ENCODE measurements at regions not wholly inside any gene's neighbourhood (a gene's known extent, or its start where the extent isn't known, plus 50 kb on each side); places are given as distances from the start of the nearest gene placed in this dataset.
"Not testable (repeated sequence)": the region's sequence is repeated elsewhere in the genome, so short reads cannot be mapped to it uniquely, and the experiment has no call there.

DNA sequence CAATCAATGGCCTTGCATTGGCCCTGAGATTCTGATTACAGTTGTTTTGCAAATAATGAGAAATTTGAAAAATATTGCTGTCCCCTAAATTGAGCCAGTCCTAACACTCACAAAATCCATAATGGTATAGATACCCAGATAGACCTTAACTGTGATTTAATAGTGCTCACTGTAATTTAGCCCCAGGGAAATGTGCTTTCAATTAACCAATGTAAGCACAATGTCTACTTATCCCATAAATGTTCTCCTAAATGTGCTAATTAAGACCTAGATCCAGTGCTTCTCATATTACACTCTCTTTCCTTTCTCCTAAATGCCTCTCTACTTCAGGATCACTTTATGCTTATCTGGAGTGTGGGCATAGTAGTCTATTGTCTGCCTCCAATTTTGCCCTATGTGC is 417.8 kb upstream of the CCL2 start:
- no peak for DNase-seq (ENCODE audit: low read depth)

- no peak for DNase-seq (ENCODE audit: low read depth)
These were observed 416.8 kb upstream of the CCL2 start for GRCh38 chr17:33838281-33838680.

- no peak for DNase-seq (ENCODE audit: low read depth)
These were observed 407.2 kb upstream of the CCL2 start for GRCh38 chr17:33847900-33848299.

DNA sequence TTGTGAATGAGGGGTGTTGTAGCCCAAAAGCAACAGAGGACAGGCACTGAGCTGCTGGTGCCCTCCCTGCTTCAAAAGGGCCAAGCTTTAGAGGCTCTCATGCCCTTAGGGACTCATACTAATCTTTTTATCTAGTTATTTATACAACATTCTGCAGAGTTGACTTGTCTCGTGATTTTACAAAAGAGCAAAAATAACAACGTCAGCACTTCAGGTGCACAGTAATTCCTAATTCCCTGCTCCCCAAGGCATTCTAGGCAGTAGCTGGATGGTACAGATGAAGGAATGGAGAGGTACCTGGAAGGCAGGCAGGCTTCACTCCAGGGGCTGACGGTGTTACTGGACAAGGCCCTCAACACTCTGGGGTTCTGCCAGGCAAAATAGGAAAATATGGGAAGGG is 406.7 kb upstream of the CCL2 start:
- DNase-seq (ENCODE audit: low read depth): no peak

GRCh38 chr17:33854596-33854995 is 400.5 kb upstream of the CCL2 start:
- DNase-seq (ENCODE audit: low read depth): no peak

DNA sequence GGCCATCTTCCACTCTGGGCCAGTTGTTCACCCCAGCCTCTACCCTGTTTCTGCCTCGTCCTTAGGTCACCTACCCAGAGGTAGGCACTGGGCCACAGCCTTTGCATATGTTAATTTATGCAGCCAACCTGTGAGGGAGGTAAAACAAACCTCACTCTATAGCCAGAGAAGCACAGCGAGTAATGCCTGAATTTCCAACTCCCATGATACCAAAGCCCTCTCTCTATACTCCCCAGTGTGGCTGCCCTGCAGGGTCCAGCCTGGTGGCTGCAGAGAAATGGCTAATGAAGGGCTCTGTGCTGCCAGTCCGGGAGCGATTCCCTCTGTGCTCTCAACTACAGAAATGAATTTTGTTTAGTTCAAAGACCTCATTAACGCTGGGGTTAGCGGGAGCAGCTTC is 397.0 kb upstream of the CCL2 start:
- no peak for DNase-seq (ENCODE audit: low read depth)

DNA sequence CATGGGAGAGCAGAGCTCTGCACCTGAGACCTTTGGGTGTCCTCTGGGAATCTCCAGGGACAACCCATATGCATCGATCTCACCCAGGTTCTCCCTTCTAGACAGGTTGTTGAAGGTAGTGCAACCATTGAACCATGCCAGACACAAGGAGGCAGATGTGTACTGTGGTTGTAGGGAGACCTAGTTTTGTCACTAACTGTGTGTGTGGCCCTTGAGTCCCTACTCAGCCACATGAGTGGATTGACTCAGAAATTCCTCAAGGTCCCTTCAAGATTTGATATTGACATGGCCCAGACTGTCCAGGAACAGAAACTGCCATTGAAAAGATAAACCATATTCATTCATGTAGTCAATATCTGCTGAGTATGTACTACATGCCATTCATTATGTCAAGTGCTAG is 396.4 kb upstream of the CCL2 start:
- no peak for DNase-seq (ENCODE audit: low read depth)

- no peak for DNase-seq (ENCODE audit: low read depth)
These were observed 392.1 kb upstream of the CCL2 start for GRCh38 chr17:33862772-33863602.

GRCh38 chr17:33864758-33865229 is 390.3 kb upstream of the CCL2 start:
- no peak for DNase-seq (ENCODE audit: low read depth)

- DNase-seq (ENCODE audit: low read depth): no peak
These were observed 386.2 kb upstream of the CCL2 start for GRCh38 chr17:33868899-33869298.

DNA sequence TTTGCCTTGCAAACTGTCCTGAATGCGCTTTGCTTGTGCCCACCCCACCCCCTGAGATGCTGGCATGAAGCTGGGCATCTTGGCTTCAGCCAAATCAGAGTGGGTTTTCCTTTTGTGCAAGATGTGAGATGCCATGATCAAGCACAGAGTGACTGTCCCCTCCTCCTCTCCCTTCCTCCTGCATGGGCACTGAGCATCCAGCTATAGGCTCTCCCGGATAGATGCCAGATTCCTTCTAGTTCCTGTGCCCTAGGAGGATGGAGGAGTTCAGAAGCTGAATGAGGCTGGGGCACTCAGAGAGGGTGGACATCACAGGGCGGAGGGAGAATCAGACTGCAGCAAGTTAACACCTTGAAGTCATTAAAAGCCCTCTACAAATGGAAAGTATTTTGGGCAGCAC is 384.1 kb upstream of the CCL2 start:
- no peak for DNase-seq (ENCODE audit: low read depth)

- no peak for DNase-seq (ENCODE audit: low read depth)
These were observed 383.2 kb upstream of the CCL2 start for GRCh38 chr17:33871720-33872540.

DNA sequence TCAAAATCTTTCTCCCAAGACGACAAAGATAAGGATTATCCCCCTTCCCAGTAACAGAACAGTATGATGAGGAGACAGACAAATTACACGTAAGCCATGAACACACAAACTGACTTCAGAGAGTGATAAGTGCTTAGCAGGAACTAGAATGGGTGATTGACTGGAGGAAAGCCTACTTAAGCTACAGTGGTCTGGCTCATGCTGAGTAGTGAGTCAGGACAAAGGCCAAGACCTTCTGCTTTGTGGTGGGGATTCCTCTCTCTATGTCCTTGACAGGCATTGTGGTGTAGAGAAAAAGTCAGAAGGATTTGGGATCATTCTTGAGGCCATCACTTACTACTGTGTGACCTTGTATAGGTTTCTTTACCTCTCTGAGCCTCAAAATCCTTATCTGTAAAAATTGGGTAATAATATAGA is 381.9 kb upstream of the CCL2 start:
- no peak for DNase-seq (ENCODE audit: low read depth)

- DNase-seq (ENCODE audit: low read depth): no peak
These were observed 380.4 kb upstream of the CCL2 start for GRCh38 chr17:33874617-33875060.

GRCh38 chr17:33875973-33876372 is 379.1 kb upstream of the CCL2 start:
- no peak for DNase-seq (ENCODE audit: low read depth)

DNA sequence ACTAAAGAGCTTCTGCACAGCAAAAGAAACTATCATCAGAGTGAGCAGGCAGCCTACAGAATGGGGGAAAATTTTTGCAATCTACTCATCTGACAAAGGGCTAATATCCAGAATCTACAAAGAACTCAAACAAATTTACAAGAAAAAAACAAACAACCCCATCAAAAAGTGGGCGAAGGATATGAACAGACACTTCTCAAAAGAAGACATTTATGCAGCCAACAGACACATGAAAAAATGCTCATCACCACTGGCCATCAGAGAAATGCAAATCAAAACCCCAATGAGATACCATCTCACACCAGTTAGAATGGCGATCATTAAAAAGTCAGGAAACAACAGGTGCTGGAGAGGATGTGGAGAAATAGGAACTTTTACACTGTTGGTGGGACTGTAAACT is 372.8 kb upstream of the CCL2 start:
- not testable (repeated sequence) for DNase-seq (ENCODE audit: low read depth)

DNA sequence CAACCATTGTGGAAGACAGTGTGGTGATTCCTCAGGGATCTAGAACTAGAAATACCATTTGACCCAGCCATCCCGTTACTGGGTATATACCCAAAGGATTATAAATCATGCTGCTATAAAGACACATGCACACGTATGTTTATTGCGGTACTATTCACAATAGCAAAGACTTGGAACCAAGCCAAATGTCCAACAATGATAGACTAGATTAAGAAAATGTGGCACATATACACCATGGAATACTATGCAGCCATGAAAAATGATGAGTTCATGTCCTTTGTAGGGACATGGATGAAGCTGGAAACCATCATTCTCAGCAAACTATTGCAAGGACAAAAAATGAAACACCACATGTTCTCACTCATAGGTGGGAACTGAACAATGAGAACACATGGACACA is 372.4 kb upstream of the CCL2 start:
- not testable (repeated sequence) for DNase-seq (ENCODE audit: low read depth)

GRCh38 chr17:33888455-33888854 is 366.6 kb upstream of the CCL2 start:
- no peak for DNase-seq (ENCODE audit: low read depth)

GRCh38 chr17:33889040-33889439 is 366.0 kb upstream of the CCL2 start:
- no peak for DNase-seq (ENCODE audit: low read depth)

- DNase-seq (ENCODE audit: low read depth): no peak
These were observed 365.3 kb upstream of the CCL2 start for GRCh38 chr17:33889766-33890165.

- no peak for DNase-seq (ENCODE audit: low read depth)
These were observed 362.1 kb upstream of the CCL2 start for GRCh38 chr17:33892717-33893591.

- DNase-seq (ENCODE audit: low read depth): no peak
These were observed 359.6 kb upstream of the CCL2 start for GRCh38 chr17:33895491-33895890.

Data from activated T-cell treated with anti-CD3 and anti-CD28 coated beads for 48 hours (primary cell).